NOMO-1 treated with dmso at 0.1 percent for 144 hours (cell line): ENCODE measurements at regions not wholly inside any gene's neighbourhood (a gene's known extent, or its start where the extent isn't known, plus 50 kb on each side); places are given as distances from the start of the nearest gene placed in this dataset.

Experiments
- DNase-seq: peaks from one replicate; lab custom pipeline; 2025; ENCODE audit not compliant: unreplicated experiment; lab: John Stamatoyannopoulos, UW

- no peak for DNase-seq
Observed at GRCh38 chr2:30368258-30368657, 78.8 kb upstream of the LCLAT1 start.

GRCh38 chr2:30371028-30371689 lies 75.9 kb upstream of the LCLAT1 start:
- DNase-seq, result no peak

GRCh38 chr2:30371772-30372373 lies 75.2 kb upstream of the LCLAT1 start:
- no peak for DNase-seq

- no peak for DNase-seq
Observed at GRCh38 chr2:30372826-30373225, 74.2 kb upstream of the LCLAT1 start.

- DNase-seq, result no peak
Observed at GRCh38 chr2:30373881-30374302, 73.2 kb upstream of the LCLAT1 start.

- DNase-seq, result no peak
Observed at GRCh38 chr2:30374380-30374779, 72.7 kb upstream of the LCLAT1 start.

- DNase-seq, result no peak
Observed at GRCh38 chr2:30375915-30376314, 71.1 kb upstream of the LCLAT1 start.

GRCh38 chr2:30379481-30379880 lies 67.6 kb upstream of the LCLAT1 start:
- no peak for DNase-seq

GRCh38 chr2:30380824-30381223 lies 66.2 kb upstream of the LCLAT1 start:
- DNase-seq, result no peak

GRCh38 chr2:30382162-30382783 lies 64.8 kb upstream of the LCLAT1 start:
- no peak for DNase-seq

- no peak for DNase-seq
Observed at GRCh38 chr2:30382995-30383394, 64.1 kb upstream of the LCLAT1 start.

GRCh38 chr2:30385327-30385726 lies 61.7 kb upstream of the LCLAT1 start:
- DNase-seq, result no peak

- no peak for DNase-seq
Observed at GRCh38 chr2:30392097-30392496, 54.9 kb upstream of the LCLAT1 start.

- no peak for DNase-seq
Observed at GRCh38 chr2:30393510-30393909, 53.5 kb upstream of the LCLAT1 start.

GRCh38 chr2:30394096-30394495 lies 53.0 kb upstream of the LCLAT1 start:
- DNase-seq, result no peak

- DNase-seq, result no peak
Observed at GRCh38 chr2:30396436-30397232, 50.4 kb upstream of the LCLAT1 start.
